GM19238 (cell line): ENCODE measurements at regions not wholly inside any gene's neighbourhood (a gene's known extent, or its start where the extent isn't known, plus 50 kb on each side); places are given as distances from the start of the nearest gene placed in this dataset.
"Not testable (repeated sequence)": the region's sequence is repeated elsewhere in the genome, so short reads cannot be mapped to it uniquely, and the experiment has no call there.

ENCODE experiments used
- DNase-seq: peaks from one replicate; pipeline ENCODE4 v3.0.0; 2011; ENCODE audit warnings: low spot score; ENCODE audit not compliant: insufficient read length

DNA sequence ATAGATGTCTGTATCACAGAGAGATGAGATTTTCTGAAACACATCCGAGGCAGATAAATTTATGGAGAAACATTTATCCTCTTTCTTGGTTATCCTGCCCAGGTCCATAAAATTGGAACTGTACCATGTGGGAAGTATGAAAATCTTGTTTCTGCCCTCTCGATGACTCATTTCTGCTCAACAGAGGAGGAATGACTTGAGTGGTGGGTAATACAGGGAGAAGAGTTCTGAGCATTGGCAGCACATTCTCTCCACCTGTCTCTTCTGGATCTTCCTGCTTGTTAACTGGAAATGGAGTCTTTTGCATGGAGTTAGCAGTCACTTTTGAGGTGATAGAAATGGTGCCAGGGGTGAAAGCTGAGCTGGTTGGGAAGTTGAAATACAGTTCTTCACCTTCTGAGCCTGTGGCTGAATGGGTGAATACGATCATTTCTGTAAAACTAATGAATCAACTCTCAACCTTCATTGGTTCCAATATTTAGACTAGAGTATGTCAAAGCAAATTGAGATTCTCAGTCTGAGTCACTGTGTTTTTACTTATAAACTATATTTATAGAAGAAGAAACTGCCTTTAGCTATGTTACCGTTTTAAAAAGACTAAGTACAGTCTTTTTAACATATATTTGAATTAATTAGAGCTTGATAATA lies 945.5 kb downstream of the SORCS3 start:
- no peak for DNase-seq

DNA sequence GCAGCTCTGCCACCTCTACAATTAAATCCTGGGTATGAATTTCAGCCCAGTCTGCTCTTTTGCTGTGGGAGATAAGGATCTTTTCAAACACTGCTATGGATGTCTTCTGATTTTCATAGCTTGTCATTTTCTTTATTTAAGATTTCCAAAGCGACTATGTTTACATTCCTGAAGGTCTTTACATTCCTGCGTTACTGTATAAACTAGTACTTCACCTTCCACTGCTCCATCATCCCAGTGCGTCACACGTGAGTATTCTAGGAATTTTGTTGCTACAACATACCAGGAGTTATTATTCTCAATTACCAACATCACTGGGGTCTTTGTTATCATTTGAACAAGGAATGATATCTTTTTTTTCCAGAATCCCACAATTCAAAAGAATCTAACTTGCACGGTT lies 944.7 kb downstream of the SORCS3 start:
- DNase-seq, result no peak

DNA sequence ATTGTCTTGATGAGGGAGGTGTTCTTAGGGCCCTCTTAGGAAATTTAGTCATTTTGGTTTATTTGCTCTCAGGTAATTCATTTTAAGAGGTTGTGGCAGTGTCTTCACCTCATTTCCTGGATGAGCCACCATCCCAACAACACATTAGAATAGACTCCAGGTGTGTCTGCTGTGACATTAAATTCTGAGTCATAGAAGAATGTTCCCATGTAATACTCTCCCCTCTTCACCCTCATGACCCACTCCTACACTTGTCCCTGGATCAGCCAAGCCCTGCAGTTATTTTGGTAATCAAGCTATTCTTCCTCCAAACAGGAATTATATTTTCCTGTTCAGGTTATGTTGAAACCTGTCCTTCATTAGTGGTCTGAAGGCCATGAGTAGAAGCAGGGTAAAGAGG lies 944.1 kb downstream of the SORCS3 start:
- no peak for DNase-seq

DNA sequence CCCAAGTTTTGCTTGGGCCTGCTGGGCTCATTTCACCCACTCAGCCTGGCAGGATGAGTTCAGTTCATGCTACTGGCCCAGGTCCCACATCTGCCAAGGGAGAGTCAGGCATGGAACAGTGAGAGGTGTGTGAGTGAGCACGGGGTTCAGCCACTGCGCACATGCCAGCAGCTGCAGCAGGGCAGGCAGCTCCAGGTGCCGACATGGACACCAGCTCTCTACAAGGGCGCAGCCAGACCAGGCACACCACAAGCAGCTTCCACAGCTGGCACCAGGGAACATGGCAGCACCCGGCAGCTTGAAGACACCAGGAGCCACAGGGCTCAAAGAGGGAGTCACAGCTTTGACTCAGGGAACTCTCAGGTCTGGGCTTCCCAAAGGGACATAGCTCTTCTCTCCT lies 938.0 kb downstream of the SORCS3 start:
- DNase-seq, result no peak

GRCh38 chr10:105577865-105578607 lies 936.9 kb downstream of the SORCS3 start:
- DNase-seq, result no peak

GRCh38 chr10:105559333-105560097 lies 918.4 kb downstream of the SORCS3 start:
- DNase-seq, result no peak

DNA sequence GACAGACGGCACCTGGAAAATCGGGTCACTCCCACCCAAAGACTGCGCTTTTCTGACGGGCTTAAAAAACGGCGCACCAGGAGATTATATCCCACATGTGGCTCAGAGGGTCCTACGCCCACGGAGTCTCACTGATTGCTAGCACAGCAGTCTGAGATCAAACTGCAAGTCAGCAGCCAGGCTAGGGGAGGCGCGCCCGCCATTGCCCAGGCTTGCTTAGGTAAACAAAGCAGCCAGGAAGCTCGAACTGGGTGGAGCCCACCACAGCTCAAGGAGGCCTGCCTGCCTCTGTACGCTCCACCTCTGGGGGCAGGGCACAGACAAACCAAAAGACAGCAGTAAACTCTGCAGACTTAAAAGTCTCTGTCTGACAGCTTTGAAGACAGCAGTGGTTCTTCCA lies 909.4 kb downstream of the SORCS3 start:
- not testable (repeated sequence) for DNase-seq

- no peak for DNase-seq
Measured at GRCh38 chr10:105549731-105550130, 908.6 kb downstream of the SORCS3 start.

DNA sequence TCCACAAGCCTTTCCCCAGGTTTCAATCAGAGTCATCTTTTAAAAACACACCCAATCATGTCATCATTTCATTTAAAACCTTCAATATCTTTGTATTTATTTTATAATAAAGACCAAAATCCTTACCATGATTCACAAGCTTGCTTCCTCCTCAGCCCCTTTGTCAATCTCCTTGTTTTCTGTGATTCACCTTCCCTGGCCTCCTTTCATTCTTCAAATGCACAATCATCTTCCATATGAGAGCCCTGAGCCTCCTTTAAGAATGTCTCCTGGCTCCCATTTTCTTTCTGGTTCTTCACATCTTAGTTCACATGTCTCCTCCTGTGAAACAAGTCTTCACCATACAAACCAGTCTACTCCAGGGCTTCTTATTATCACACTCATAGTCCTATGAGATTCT lies 904.0 kb downstream of the SORCS3 start:
- no peak for DNase-seq

DNA sequence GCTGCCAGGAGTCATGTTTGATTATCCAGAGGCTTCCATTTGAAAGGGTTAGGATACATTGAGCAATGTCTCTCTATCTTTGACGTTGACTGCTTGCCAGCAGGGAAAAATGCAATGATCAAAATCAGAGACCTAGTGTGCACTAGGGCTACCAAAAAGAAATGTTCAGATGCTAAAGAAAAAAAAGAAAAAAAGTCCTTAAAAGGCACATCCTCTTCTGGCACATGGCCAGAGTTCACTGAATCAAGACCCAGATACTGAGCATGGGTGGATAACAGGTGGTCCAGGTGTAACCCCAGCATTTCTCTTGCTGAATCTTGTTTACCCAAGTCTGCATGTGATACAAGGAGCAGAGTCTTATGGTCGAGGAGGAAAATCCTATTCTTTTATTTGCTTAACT lies 899.3 kb downstream of the SORCS3 start:
- DNase-seq, result no peak

GRCh38 chr10:105538874-105539273 lies 897.8 kb downstream of the SORCS3 start:
- DNase-seq, result no peak

DNA sequence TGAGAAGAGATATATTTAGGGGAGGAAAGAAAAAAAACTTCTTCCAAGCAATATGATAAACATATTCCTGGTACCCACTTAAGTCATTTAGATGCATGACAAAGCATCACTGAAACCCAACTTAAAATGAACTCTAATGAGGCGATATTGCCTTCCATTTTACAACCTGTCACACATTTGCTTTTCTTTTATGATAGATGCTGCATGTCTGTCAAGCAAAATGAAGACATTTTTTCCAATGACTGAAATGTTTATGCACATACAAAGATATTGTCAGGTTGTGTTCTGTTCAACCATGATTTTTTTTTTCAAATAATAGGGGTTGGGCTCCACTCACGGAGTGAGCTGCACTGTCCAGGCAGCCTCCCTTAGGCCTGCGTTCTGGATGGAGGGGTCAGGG lies 894.4 kb downstream of the SORCS3 start:
- no peak for DNase-seq

GRCh38 chr10:105534086-105534485 lies 893.0 kb downstream of the SORCS3 start:
- DNase-seq, result no peak

- no peak for DNase-seq
Measured at GRCh38 chr10:105516511-105516910, 875.4 kb downstream of the SORCS3 start.

DNA sequence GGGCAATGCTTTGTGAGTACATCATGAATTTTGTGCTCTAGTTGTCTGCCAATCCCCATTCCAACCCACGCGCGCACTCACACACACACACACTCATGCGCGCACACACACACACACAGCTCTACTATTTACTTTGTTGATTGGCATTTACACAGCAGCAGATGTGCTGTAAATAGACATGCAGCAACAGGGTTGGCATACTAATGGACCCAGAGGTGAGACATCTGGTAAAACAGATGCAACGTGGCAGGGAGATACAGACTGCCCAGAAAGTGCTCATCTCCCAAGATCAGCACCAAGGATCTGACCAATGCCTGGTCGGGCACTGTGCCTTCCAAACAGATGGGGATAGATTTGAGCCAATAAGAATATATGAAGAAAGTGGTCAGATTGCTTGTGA lies 873.0 kb downstream of the SORCS3 start:
- no peak for DNase-seq

DNA sequence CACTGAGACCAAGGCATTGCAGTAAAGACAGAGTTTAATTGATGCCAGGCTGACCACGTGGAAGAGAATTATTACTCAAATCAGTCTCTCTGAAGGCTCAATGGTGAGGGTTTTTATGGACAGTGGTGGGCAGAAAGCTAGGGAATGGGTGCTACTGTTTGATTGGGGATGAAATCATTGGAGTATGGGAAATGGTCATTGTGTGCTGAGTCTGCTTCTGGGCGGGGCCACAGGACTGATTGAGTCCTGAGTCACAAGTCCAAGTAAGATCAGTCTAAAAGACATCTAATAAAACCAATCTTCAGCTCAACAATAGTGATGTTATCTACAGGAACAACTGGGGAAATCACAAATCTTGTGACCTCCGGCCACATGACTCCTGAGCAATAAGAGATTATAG lies 868.4 kb downstream of the SORCS3 start:
- no peak for DNase-seq

DNA sequence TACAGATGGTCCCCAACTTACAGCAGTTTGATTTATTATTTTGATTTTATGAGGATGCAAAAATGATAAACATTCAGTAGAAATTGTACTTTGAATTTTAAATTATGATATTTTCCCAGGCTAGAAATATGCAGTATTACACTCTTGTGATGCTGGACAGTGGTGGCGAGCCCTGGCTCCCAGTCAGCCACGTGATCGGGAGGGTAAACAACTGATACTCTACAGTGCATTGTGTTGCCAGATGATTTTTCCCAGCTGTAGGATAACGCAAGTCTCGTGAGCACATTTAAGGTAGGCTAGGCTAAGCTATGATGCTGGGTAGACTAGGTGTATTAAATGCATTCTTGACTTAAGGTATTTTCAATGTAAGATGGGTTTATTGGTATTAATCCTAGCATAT lies 865.2 kb downstream of the SORCS3 start:
- DNase-seq, result no peak

DNA sequence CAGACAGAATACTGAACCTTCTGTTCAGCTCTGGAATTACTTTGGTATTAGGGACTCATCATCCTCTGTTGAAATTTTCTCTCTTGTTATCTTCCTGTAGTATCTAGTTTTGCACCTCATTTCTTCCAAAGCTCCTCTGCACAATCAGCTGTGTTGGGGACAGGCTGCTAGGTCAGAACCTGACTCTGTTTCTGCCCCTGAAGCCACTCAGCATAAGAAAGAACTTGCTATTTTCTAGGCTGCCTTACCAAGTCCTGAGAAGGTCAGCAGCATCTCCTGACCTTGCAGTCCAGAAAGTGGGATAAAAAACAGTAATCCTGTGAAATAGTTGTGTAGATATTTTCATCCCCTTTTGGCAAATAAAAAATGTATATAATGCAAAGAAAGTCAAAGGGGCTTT lies 862.6 kb downstream of the SORCS3 start:
- no peak for DNase-seq

DNA sequence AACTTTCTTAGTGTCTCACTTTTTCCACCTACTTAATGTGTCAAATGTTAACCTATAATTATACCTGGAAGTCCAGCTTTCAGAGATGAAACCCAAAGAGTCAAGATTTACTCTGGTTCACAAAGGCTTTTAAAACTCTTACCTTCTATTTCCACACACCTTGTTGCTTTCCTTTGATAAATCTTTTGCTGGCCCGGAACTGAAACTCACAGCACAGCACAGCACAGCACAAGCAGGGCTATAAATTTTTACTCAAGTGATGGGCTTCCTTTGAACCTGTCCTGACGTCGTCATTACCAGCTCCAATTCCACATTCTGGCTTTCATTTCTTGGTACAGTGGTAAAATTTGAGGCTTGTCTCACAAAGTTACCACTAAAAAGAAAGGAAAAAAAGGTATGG lies 861.0 kb downstream of the SORCS3 start:
- DNase-seq, result no peak

GRCh38 chr10:105494944-105495343 lies 853.9 kb downstream of the SORCS3 start:
- no peak for DNase-seq

DNA sequence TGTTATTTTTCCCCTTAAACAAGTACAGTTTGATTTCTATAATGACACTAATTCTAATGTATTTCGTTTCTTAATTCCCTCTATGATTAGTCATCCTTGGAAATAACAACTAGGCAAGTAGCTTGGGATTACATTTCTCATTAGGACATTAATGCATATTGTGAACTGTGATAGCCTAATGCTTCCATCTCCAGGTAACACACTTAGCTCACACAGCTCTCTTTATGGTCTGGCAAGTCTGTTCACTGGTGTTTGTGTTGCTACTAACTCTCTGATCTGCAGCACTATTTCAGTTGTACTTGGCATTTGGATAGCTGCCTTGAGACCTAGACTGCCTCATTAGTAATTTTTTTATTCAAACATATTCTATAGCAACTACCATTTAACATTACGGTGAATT lies 853.2 kb downstream of the SORCS3 start:
- no peak for DNase-seq

GRCh38 chr10:105473170-105473569 lies 832.1 kb downstream of the SORCS3 start:
- DNase-seq, result no peak

DNA sequence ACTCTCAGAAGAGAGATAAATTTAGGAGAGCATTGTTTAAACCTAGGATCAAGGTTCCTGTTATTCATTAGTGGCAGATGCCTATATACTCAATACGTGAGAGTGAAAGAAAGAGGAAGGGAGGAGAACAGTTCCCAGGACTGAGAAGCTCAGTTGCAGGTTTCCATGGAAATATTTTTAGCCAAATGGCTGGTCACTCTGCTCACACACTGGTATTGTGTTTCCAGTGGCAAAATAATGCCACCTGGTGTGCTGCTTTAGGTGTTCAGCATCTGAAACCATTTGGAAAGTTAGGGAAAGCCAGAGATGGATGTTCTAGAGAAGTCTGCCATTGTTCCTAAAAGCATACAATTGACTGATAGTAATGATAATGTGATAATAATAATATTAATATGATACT lies 827.7 kb downstream of the SORCS3 start:
- DNase-seq, result no peak
